HG02678 (cell line): ENCODE measurements at regions not wholly inside any gene's neighbourhood (a gene's known extent, or its start where the extent isn't known, plus 50 kb on each side); places are given as distances from the start of the nearest gene placed in this dataset.
A peak's percentile ranks its signal among the peaks of the same experiment; 100 is the strongest.

Source experiments
- ATAC-seq: cut with Tn5 transposase; IDR thresholded peaks from one replicate; pipeline ENCODE4 v1.9.1; 2021; ENCODE audit warnings: mild to moderate bottlenecking, moderate library complexity; ENCODE audit not compliant: unreplicated experiment

DNA sequence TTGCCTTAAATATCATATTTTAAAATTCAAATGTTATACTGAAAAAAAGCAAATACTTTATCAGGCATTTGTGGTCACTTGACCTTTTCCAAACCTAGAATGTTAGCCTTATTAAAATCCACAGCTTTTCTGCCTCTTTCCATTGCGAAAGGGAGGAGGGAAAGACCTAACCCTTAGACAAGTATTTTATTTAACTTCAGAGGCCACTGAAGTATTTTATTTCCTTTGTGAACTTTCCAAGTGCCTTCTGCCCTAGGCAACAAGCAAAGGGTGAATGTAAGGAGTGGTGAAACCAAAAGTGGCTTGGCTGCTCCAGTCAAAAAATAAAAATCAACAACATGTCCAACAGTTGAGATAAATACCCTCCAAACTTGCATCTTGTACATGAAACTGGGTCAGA, 376.1 kb downstream of the EFNA5 start:
- no peak for ATAC-seq

DNA sequence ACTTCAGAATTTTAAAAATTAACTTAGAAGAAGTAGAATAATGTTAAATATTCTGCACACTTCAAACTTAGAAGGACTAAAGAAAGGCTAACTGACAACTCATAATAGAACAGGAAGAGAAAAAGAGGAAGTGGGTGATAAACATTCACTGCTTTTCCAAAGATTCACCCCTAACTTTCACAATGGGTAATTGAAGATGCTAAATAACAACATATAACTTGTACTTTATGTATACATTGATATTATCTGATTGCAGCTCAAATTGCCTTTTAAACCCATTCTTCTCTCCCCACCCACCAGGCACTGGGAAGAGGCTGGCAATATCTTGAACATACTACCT, 376.6 kb downstream of the EFNA5 start:
- ATAC-seq, result peak; percentile 54

DNA sequence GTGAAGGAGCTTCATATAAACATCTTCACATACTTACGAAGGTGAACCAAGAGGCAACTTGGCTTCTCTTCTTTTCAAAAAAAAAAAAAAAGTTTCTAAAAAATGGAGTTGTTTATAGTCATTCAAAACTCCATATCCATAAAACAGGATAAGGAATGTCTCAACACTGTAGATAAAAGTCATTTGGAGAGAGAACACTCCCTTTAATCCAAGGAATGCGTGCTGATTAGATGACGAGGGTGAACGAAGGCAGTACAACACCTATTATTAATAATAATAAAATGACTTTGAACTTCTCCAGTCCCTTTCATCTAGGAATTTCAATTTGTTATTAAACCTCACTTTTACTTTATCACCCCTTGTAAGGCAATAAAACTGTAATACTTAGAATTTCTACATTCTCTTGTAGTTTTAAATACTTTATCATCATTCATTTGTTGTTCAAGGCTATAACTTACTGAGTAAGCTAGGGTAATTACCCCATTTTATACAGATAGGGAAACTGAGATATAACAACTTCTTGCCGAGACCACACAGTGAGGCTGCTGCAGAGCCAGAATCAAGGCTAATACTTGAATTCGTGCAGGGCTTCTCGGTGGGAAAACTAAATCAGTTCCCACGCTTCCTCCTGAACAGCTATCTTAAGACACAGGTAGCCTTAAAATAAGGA, 377.1 kb downstream of the EFNA5 start:
- no peak for ATAC-seq

DNA sequence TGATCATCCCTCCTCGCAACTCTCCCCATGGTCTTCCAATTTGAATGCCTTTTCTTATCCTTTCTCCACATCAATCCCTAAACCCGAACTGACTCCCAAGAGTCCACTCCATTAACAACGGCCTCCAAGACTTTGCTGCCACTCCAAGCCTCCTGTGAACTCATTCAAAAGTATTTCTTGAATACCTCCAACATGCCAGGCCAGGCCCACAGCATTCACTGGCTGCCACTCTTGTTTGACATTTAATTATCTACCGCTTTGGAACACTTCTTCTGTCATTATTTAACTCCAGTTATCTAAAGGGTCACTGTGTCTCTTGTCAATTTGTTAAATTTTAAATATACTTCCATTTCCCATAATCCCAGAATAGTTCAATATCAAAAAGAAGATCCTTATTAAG, 378.9 kb downstream of the EFNA5 start:
- no peak for ATAC-seq

DNA sequence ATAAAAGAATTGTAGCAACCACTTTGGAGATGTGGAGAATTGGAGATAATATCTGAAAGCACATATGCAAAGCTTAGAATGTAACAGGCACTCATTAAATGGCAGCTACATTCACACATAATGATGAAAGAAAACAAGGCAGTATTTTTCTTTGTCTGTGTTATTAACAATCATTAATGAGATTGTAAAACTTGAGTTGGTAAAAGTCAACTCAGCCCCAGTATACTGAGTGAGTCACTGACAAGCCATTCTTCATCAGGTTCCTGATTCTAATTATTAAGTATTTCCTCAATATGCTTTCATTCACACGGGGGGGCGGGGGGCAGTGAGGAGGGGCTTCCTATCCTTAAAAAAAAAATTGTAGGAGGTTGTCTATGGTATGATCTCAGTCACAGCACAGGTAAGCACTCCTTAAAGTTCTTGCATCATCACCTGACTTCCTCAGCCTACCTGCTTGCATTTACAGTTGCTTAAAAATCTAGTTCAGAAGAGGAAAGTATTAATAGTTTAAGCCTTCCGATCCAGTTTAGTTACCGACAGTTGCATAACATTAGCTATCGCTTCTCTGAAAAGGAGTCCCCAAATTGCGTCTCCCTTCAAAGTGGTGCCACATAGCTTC, 379.8 kb downstream of the EFNA5 start:
- ATAC-seq, result no peak

DNA sequence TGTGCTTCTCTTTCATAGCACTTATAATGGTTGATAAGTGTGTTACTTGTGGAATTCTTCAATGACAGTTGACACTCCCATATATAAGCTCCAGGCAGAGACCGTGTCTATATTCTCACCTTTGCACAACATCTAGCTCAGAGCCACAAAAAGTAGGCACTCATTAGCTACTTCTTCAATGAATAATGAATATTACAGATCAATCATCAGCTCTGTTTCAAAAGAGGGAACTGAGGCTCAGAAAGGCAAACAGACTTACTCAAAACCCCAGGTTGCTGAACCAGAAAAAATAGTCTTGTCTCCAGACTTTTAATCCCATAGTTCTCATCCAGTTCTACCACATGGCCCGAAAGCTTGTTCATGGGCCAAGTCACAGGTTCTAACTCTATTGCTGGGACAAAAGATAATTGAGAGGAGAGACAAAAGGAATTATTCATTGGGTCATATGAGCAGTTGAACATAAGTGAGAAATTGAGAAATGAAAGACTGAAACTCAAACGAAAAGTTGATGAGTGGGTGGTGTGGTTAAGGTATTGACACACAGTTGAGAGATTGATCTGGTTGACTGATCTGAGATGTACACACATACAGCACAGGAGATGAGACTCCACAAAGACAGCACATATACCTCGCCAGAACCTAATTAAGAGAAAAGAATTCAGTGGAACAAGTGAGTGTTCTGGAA, 381.6 kb downstream of the EFNA5 start:
- ATAC-seq, result peak; percentile 86

DNA sequence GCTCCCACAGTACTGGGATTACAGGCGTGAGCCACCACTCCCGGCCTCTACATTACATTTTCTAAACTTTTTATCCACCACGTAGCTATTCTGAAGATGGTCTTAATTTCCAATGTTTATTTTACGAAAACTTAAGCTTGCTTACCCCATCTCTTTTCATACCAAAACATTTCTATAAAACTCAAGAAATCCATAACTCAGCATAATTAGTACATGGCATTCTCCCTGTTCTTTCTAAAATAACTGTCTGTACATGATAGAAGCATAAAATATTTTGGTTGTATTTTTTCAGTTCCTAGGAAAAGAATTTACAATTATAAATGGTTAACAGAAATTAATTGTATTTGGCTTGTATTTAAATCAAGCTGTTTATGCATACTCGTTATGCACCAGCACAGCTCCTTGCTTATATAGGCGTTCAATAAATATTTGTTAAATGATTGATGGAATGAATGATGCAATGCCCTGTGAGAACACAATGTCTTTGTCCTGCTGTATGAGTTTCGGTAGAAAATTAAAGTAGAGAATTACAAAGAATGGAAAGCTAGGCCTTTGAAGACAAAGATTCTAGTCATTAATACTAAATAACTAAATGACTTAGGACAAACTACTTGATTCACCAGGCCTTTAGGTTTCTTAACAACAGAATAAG, 384.2 kb downstream of the EFNA5 start:
- no peak for ATAC-seq

DNA sequence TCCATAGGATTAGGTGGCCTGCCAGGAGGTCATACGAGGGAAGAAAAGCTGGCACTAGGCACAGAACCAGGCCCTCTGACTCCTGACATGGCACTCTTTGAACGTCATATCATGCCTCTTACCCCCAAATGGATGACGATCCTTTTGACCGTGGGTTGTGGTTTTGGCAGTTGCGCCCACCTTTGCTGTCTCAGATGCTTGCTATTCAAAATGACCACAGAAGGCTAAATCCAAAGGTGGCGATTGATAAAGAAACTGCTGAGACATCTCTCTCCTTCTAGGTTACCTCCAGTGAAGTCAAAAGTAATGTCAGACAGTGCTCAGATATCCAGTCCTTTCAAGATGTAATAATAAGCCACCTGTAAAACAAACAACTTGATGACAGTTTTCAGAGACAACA, 385.0 kb downstream of the EFNA5 start:
- peak; percentile 34 for ATAC-seq

DNA sequence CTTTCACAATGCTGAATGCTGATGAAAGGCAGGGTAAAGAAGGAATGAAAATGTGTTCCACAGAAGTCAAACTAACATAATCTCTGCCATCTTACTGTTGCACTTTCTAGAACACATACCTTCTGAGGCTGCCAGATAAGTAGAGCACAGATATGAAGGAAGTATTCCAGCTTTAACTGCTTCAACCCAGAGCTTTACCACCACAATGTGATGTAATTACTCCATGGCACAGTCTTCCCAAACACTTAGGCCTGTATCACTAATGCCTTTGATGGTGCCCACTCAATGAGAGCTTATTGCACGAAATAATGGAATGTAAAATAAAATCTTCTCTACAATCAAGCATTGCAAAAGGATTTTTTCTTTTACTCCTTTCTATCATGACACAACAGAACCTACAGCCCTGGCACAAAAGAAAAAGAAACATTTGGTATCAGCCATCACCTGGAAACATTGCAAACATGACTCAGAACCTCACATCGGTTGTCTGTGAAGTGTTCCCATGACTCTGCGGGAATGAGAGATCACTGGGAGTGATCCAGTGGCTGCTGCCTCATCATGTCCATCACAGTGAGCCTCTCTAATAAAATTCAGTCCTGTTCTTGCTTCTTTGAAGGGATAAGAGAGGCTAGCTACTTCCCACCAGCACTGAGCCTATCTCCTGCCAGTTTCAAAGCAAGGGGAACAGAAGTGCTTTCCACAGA, 385.8 kb downstream of the EFNA5 start:
- ATAC-seq, result no peak

DNA sequence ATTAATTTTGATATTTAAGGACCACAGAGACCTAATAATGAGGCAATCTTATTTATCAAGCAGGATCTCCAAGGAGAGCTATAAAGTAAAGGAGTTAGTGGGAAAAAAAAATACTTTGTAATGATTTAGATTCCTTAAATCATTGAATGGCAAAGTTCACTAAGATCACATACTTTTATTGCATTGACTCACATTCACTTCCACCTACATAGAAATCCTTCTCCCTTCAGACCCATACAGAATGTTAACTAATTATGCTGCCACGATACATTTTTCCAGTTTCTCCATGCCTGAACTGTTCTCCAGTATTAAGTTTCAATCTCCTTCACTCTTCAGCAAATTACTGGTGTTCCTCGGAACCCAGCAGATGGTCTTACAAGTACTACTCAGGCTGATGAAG, 388.7 kb downstream of the EFNA5 start:
- no peak for ATAC-seq

DNA sequence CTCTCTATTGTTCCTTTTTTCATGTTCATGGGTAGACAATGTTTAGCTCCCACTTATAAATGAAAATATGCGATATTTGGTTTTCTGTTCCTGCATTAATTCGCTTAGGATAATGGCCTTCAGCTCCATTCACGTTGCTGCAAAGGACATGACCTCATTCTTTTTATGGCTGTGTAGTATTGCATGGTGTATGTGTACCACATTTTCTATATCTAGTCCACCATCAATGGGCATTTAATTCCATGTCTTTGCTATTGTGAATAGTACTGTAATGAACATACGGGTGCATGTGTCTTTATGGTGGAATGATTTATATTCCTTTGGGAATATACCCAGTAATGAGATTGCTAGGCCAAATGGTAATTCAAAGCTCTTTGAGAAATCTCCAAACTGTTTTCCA, 392.0 kb downstream of the EFNA5 start:
- ATAC-seq, result no peak

DNA sequence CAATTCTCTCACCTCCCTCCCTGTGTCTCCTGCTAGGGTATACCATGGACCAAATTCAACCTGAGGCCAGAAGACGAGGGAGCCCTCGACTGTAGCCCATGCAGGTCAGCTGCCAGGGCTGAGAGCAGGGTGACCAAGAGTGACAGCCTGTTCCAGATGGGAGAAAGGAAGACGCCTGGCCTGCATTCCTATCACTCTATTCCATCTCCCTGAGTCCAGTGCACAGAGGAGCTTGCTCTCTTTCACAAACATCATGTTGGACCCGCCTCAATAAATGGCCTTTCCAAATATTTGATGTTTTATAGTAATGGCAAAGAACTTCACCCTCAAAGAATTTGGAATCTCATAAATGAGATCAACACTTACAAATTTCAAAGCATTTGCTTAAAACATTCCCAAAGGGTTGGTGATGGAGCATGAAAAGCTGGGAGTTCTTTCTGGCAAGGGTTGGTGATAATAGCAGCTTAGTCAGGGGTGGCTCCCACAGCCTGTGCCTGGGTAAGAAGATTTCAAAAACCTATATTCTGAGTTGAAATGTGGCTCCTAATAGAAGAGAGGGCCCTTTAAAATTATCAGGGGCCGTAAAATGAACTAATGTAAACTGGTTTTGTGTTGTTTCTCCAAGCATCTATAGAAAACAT, 393.1 kb downstream of the EFNA5 start:
- ATAC-seq, result no peak

DNA sequence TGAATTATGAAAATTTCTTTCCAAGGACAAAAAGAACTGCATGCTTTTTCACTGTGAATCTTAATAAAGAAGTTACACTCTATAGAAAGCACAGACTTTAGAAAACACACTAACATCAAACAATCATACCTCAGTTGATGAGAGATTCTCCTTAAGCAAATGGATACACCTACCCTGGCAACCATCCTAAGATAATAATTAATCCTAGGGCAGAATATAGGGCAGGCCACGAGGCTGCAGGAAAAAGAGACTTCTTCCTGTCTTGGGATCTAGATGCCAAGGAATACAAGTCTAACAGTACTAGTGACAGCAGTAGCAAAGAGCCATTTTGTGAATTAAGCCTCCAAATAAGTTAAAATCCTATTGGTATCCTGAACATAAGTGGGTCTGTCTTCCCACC, 395.4 kb downstream of the EFNA5 start:
- no peak for ATAC-seq

DNA sequence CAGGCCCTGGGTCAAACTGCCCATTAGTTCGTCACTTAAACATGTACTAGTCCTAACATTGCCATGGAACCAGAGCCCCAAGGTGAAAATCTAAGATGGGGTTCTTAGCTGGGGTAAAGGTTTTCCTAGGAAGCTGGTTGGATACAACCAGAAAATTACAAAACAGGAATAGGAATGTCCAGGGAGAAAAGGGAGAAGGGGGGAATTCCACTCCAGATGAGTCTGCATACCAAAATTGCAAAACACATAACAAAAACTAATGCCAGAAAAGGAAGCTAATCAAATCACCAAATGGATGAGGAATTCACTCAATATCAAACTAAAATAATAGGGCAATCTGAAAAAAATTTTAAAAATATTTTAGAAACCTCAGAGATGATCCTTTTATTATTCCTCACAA, 396.2 kb downstream of the EFNA5 start:
- no peak for ATAC-seq

DNA sequence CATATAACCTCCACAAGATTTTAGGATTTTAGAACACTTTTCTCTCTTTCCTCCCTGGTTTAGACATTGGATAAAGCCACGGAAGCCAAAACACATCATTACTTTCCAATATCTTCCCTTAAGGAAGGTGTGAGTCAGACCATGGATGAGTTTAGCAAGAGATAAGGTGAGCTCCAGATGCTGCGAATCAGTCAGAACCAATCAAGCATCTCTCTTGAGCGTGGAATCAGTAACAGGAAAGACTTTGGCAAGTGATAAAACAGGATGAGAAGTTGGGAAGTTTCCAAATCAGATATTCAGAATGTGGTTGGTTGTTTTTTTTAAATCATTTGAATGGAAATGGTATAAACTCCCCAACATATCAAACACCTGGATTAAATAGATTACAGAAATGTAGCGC, 397.8 kb downstream of the EFNA5 start:
- no peak for ATAC-seq

DNA sequence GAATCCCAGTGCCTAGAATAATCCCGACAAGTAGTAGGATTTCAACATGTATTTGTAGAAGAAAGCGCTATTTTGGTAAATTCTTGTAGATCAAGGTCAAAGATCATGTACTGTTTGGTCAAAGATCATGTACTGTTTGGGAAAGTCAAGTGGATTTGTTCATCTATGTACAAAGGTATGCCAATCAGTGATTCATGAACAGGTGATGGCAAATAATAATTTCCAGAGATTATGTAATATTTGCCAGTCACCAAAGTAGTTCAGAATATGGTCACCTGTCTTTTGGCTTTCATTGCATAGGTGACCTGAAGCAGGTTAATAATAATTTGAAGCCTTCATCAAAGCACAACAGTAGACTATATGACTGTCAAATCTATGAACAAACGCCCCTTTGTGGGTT, 398.2 kb downstream of the EFNA5 start:
- ATAC-seq, result no peak

DNA sequence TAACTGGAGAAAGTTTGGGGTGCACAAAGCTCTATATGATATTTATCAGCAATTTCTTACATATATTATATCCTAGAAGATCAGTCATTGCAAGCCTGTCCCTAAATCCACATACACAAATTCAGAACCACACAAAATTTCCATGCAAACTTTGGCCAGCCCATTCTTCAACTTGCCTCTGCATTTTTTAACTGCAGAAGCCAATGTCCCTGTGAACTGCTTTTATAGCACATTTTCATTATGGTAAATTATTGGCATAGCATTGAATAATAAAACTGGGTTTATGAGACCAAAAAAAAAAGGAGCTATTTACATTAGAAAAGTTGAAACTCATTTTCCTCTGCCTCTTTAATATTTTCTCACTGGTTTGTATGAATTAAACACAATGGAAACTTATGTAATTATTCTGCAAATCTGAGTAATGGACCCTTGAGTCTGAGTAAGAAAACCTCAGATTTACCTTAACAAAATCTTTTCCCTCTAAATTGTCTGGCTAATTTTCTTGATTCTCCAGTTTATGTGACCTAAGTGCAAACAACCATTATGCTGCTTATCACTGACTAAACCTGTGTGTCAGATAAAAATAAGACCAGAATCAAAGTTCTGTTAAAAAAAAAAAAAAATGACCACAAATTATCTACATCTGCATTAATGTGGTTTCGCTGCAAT, 398.9 kb downstream of the EFNA5 start:
- ATAC-seq, result no peak

DNA sequence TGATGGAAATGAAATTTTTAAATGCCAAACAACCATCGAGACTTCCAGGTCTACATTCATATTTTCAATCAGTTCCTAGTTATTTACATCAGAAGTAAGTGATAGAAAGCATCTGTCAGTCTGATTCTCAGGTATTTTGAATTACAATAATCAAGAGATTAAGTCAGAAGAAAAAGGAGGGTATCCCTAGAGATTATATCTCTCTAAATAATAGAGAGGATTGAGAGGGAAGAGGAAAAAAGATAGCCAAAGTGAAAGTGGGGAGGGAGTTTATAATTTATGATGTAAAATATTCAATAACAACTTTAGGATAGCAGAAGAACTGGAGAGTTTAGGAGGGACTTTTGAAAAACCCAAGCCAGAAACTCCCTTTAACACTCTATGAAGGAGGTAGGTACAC, 400.2 kb downstream of the EFNA5 start:
- ATAC-seq, result no peak

DNA sequence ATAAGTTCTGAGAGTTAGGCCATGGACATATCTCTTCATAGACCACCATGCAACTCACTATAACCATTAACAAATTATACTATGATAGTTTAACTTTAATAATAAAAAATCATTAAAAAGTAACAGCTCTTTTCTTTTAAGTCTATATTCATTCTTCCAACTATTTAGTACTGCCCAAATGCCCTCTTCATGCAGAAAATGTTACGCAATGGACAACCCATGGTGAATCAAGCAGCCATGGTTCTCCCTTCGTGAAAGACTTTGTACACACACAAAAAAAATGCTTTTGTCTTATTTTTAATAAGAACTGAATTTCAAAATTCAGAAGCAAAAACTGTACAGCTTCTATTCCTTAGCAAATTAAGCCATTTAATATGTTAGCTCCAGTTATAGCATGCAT, 401.1 kb downstream of the EFNA5 start:
- no peak for ATAC-seq

DNA sequence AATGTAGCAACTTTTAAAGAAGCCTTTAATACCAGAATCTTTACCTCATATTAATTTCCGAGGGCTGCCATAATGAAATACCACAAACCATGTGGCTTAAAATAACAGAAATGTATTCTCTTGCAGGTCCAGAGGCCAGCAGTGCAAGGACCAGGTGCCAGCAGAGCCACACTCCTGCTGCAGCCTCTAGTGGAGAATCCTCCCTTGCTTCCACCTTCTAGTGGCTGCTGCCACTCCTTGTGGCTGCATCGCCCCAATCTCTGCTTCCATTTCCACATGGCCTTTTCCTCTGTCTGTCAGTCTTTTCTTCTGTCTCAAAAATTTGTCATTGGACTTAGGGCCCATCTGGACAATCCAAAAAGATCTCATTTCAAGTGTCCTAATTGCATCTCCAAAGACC, 401.5 kb downstream of the EFNA5 start:
- ATAC-seq, result no peak
